Fibroblast of skin of left quadriceps (primary cell): ENCODE measurements at regions not wholly inside any gene's neighbourhood (a gene's known extent, or its start where the extent isn't known, plus 50 kb on each side); places are given as distances from the start of the nearest gene placed in this dataset.
"Not testable (repeated sequence)": the region's sequence is repeated elsewhere in the genome, so short reads cannot be mapped to it uniquely, and the experiment has no call there.

ENCODE experiments used
- DNase-seq, 2 experiments: peaks; one replicate each; pipeline ENCODE4 v3.0.0-alpha.2; 2013; ENCODE audit warnings: low read depth in 2 of 2

- no peak for DNase-seq
Measured at GRCh38 chr16:50450957-50451356, 82.2 kb upstream of the BRD7 start.

DNA sequence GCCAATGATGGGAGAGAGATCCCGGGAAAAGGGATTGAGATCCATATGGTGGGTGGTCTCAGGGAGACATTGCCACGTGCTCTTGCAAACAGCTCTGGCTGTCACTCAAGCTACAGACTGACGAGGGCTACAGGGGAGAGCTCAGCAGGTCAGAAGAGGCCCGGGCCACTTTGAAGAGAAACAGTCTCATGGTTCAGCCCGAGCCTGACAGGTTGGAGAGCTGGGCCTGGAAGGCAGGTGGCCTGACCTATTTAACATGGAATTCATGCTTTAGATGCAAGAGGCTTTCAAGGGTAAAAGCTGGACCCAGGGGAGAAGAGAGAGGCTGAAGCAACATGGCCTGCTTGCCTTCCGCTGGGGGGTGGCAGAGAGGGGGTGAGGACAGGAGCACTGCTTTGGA lies 81.0 kb upstream of the BRD7 start:
- DNase-seq: no peak

- no peak for DNase-seq
Measured at GRCh38 chr16:50448981-50449380, 80.2 kb upstream of the BRD7 start.

DNA sequence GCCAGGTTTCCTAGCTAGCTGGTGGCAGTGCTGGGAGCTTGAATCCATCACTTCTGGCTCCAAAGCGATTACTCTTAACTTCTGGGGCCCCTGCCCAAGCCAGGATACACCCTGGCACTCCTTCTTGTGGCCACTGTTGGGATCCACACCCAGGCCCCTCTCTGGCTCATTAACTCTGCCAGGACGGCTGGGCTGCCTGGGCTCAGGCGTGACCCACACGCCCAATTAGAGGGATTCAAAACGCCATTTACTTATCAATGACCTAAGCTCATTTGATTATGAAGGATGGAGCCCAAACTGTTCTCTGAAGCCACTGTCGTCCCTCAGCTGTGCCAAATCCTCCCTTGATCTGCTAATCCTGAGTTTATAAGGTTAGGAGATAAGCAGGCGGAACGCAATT lies 79.7 kb upstream of the BRD7 start:
- no peak for DNase-seq

DNA sequence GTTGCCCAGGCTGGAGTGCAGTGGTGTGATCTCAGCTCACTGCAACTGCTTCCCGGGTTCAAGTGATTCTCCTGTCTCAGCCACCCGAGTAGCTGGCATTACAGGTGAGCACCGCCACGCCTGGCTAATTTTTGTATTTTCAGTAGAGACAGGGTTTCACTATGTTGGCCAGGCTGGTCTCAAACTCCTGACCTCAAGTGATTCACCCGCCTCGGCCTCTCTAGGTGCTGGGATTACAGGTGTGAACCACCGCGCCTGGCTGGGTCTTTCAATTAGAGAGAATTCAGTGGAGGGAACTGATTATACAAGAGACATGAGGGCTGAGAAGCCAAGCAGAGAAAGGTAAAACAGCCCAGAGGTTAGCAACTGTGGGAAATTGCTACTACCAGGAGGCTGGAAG lies 78.6 kb upstream of the BRD7 start:
- DNase-seq: not testable (repeated sequence)

DNA sequence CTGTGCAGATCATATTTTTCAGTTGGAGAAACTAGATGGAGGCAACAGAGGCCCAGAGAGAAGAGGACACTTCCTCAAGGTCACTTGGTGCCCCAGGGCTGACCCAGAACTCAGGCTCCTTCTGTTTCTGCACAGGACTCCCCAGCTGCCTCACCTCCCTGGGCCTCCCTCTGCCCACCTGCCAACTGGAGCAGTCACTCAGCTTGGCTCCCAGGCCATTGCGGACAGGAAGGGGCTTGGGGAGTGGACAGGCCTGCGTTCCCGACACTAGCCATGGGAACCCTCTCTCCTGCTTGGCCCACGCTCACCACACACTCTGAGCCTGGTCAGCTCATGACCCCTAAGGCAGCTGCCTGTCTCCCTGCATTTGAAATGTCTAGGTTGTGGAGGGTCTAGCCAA lies 78.1 kb upstream of the BRD7 start:
- DNase-seq: no peak

- no peak for DNase-seq
Measured at GRCh38 chr16:50445621-50446555, 77.1 kb upstream of the BRD7 start.

DNA sequence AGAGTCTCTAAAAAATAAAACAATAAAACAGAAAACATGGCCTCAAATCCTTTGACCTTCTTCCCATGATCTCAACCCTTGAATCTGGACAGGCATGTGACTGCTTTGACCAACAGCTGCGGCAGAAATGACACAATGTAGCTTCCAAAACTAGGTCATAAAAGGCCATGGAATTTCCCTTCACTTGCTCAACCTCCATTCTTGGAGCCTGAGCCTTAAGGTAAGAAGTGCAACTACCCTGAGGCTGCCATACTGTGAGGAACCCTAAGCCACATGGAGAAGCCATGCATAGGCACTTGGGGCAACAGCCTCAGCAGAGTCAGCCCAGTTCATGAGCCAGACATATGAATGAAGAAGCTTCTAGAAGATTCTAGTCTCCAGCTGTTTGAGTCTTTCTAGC lies 75.7 kb upstream of the BRD7 start:
- no peak for DNase-seq

- no peak for DNase-seq
Measured at GRCh38 chr16:50442221-50442620, 73.4 kb upstream of the BRD7 start.

DNA sequence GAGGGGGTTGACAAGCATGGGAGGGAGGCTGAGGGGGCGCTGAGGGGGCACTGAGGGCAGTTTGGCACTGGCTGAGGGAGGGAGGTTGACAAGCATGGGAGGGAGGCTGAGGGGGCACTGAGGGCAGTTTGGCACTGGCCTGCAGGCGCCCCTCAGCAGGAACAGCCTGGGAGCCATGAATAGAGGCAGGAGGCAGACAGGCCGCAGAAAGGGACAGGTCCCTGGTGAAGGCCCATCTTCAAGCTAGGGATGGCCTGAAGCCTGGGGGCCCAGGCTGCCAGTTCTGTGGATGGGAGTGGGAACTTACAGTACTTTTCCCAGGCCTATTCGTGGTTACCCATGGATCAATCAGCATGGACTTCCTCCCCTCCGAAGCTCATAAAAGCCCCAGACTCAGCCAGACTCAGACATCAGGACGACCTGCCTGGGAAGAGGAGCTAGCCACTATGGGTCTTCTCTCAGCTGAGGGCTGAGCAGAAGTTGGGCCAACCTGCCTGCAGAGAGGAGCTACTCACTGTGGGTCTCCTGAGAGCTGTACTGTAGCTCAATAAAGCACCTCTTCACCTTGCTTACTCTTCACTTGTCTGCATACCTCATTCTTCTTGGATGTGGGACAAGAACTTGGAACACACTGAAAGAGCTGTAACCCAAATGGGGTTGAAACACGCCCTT lies 72.8 kb upstream of the BRD7 start:
- no peak for DNase-seq

GRCh38 chr16:50440991-50441390 lies 72.2 kb upstream of the BRD7 start:
- no peak for DNase-seq

- no peak for DNase-seq
Measured at GRCh38 chr16:50440531-50440930, 71.7 kb upstream of the BRD7 start.

- no peak for DNase-seq
Measured at GRCh38 chr16:50437769-50438437, 69.1 kb upstream of the BRD7 start.

DNA sequence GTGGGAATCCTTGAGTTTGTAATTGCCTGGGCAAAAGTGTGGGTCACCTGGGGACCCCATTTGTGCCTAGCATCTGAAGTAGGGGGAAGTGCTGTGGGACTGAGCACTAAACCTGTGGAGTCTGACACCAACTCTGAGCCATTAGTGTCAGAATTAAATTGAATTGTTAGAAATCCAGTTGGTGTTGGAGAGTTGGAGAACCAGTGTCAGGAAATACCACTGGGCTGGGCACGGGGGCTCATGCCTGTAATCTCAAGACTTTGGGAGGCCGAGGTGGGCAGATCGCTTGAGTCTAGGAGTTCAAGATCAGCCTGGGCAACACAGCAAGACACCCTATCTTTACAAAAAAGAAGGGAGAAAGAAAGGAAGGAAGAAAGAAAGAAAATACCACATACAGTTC lies 67.5 kb upstream of the BRD7 start:
- DNase-seq: no peak

DNA sequence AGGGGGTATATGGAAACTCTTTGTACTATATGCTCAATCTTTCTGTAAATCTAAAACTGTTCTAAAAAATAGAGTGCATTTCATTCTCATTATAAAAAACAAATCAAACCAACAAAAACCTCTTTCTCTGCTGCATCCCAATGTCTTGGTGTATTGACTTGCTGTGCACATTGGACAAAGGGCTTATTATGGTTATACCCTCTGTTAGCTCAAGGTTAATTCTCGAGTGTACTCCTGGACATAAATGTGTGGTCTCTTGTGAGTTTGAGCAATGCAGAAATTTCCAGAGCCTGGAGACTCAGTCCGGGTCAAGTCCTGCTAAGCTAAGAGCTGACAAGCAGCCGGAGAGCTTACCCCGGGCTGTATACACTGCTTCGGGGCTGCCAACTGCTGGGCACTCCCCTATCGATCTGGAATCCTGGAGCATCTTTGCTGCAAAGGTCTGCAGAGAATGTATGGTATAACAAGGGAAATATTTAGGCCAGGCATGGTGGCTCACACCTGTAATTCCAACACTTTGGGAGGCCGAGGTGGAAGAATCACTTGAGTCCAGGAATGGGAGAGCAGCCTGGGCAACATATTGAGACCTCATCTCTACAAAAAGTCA lies 66.2 kb upstream of the BRD7 start:
- DNase-seq: no peak

DNA sequence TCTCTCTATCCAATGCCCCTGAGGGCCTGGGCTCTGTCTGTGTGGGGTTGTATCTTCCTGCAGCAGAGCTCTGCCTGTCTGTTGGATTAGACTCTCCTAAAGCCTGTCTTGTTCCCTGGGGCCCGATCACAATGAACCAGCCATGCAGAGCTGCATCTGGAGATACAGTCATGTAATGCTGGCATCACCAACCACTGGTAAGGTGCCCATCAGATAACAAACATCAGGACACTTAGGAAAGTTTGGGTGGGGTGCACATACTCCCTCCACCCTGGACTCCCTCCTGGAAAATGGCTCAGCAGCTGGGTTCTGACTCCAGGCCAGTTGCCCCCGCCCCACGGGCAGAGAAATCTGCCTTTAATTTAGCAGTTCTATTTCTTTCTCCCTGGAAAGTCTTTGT lies 61.3 kb upstream of the BRD7 start:
- DNase-seq: no peak

DNA sequence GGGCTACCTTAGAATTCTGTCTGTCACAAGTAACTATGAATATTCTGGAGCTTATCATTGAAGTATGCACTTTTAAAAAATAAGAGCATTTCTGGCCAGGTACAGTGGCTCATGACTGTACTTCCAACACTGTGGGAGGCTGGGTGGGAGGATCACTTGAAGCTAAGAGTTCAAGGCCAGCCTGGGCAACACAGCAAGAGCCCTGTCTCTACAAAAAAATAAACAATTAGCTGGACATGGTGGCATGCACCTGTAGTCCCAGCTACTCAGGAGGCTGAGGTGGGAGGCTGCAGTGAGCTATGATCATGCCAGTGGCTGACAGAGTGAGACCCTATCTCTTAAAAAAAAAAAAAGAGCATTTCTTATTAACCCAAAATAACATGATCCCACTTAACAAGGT lies 60.0 kb upstream of the BRD7 start:
- no peak for DNase-seq

- DNase-seq: no peak
Measured at GRCh38 chr16:50428116-50428515, 59.3 kb upstream of the BRD7 start.

GRCh38 chr16:50427107-50427506 lies 58.3 kb upstream of the BRD7 start:
- no peak for DNase-seq

GRCh38 chr16:50425648-50426047 lies 56.9 kb upstream of the BRD7 start:
- no peak for DNase-seq

DNA sequence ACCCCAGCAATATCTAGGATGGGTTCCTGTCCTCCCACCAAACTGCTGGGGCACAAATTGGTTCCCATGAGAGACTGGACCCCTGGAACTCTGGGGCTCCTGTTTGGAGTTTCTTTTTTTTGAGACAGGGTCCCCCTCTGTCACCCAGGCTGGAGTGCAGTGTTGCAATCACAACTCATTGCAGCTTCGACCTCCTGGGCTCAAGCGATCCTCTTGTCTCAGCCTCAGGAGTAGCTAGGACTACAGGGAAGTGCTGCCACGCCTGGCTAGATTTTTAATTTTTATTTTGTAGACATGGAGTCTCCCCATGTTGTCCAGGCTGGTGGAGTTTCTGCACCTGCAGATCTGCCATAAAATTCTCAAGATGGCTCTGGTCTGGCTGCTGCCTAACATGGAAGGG lies 56.3 kb upstream of the BRD7 start:
- DNase-seq: no peak

DNA sequence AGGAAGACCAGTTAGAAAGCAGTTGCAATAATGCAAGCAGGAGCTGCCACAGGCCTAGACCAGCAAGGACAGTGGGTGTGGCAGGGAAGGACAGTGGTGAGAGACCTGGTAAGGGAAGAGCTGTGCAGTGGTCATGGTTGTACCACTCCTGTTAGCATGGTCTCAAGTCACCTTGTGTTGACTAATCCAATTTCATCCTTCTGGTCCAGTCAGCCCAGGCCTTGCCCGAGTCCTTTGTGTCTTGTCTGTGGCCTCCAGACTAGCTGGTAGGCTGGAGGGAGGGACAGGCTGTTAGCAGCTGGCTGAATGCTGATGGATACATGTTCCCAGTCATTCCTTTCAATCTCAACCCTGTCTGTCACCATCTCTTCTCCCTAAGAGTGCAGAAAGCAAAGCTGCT lies 54.1 kb upstream of the BRD7 start:
- no peak for DNase-seq
